ENCODE measurements at regions not wholly inside any gene's neighbourhood (a gene's known extent, or its start where the extent isn't known, plus 50 kb on each side); places are given as distances from the start of the nearest gene placed in this dataset.

DNA sequence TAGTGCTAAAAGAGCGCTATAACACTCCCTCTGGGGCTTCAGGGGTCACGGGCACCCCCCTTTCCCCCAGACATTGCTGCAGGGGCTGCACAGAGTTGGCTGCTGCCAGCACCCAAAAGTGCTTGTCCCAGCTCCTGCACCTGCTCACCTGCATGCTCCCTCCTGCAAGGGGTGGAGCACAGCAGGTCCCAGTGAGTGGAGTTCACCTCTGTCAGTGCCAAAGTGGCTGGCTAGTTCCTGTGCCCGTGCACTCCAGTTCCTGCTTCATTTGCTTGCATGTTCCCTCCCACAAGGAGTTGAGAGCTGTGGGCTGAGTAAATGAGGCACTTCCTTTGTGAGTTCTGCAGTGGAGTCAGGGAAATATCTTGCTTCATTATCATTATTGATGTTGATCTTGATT is 476.9 kb downstream of the SQOR start:
- H3K36me3 Mint-ChIP-seq (ENCODE audit: low read depth): no peaks in the 10 kb centered on the region
- no peak for DNase-seq (ENCODE audit: low spot score)
- no peaks in the 10 kb centered on the region for H3K4me1 Mint-ChIP-seq (ENCODE audit: low read depth)
- H3K4me3 Mint-ChIP-seq: no peak overlapping the region
- H3K27me3 Mint-ChIP-seq (ENCODE audit: insufficient read depth): no peaks in the 10 kb centered on the region
- H3K9me3 Mint-ChIP-seq: peaks cover 4% of the 10 kb centered on the region
- no peak overlapping the region for H3K27ac Mint-ChIP-seq
- intact Hi-C loops (cut with micrococcal nuclease): no loop called here

DNA sequence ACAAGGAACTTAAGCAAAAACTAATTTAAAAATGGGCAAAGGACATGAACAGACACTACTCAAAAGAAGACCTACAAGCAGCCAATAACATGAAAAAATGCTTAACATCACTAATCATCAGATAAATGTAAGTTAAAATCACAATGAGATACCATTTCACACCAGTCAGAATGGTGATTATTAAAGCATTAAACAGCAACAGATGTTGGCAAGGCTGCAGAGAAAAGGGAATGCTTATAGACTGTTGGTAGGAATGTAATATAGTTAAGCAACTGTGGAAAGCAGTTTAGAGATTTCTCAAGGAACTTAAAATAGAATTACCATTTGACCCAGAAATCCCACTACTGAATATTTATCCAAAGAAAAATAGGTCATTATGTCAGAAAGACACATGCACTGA is 482.2 kb downstream of the SQOR start:
- H3K4me1 Mint-ChIP-seq (ENCODE audit: low read depth): no peaks in the 10 kb centered on the region
- H3K36me3 Mint-ChIP-seq (ENCODE audit: low read depth): no peaks in the 10 kb centered on the region
- no peak overlapping the region for H3K4me3 Mint-ChIP-seq
- peaks cover under 1% of the 10 kb centered on the region for H3K9me3 Mint-ChIP-seq
- no peak for DNase-seq (ENCODE audit: low spot score)
- intact Hi-C loops (cut with micrococcal nuclease): no loop called here
- H3K27me3 Mint-ChIP-seq (ENCODE audit: insufficient read depth): no peaks in the 10 kb centered on the region
- no peak overlapping the region for H3K27ac Mint-ChIP-seq

DNA sequence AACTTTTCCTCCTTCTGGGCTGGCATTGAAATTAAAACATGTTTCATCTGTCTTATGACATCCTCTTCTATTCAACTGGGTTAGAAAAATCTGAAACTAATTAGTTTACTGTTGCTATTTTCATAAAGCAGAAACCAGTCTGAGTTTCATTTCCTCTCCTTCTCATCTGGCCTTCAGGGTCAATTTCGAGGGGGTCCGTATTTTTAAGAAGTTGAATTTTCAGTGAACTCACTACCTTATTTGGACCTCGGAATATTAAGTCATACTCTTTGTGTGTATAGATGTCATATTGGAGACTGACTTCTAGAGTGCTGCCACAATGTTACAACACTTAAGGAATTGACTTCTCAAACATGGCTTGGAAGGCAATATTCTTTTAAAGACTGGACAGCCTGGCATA is 485.9 kb downstream of the SQOR start:
- Mint-ChIP-seq H3K4me1 (ENCODE audit: low read depth) (no peaks in the 10 kb centered on the region), H3K27me3 (ENCODE audit: insufficient read depth) (no peaks in the 10 kb centered on the region)

DNA sequence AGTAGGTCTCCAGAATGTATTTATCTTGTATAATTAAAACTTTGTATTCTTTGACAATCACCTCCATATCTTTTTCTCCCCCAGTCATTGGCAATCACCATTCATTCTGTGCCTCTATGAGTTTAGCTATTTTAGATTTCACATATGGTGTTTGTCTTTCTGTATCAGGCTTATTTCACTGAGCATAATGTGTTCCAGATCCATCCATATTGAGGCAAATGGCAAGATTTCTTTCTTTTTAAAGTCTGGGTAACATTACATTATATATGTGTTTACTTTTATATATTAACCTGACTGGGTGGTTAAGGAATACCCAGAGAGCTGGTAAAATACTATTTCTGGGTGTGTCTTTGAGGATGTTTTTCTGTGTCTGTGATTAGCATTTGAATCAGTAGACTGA is 486.6 kb downstream of the SQOR start:
- Mint-ChIP-seq H3K4me1 (ENCODE audit: low read depth) (no peaks in the 10 kb centered on the region), H3K27ac (no peak overlapping the region)

More for the DNA sequence above, 485.9 kb downstream of the SQOR start:
- Mint-ChIP-seq H3K4me3 (no peak overlapping the region), H3K9me3 (peaks cover 27% of the 10 kb centered on the region), H3K36me3 (ENCODE audit: low read depth) (no peaks in the 10 kb centered on the region), H3K27ac (no peak overlapping the region)
- intact Hi-C loops (cut with micrococcal nuclease): no loop called here
- DNase-seq (ENCODE audit: low spot score): no peak

DNA sequence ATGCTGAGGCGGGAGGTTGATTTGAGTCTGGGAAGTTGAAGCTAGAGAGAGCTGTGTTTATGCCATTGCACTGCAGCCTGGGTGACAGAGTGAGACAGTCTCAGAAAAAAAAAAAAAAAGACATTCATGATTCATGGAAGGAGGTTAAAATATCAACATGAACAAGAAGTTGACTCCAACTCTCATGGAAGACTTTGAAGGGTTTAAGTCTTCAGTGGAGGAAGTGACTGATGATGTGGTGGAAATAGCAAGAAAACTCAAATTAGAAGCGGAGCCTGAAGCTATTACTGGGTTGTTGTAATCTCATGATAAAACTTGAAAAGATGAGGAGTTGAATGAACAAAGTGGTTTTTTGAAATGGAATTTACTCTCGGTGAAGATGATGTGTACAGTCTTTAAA is 491.8 kb downstream of the SQOR start:
- no peak overlapping the region for H3K4me3 Mint-ChIP-seq
- no peaks in the 10 kb centered on the region for H3K36me3 Mint-ChIP-seq (ENCODE audit: low read depth)
- peaks cover 46% of the 10 kb centered on the region for H3K9me3 Mint-ChIP-seq
- intact Hi-C loops (cut with micrococcal nuclease): no loop called here
- no peaks in the 10 kb centered on the region for H3K27me3 Mint-ChIP-seq (ENCODE audit: insufficient read depth)
- H3K27ac Mint-ChIP-seq: no peak overlapping the region
- H3K4me1 Mint-ChIP-seq (ENCODE audit: low read depth): no peaks in the 10 kb centered on the region
- DNase-seq (ENCODE audit: low spot score): no peak

More for the DNA sequence above, 486.6 kb downstream of the SQOR start:
- H3K27me3 Mint-ChIP-seq (ENCODE audit: insufficient read depth): no peaks in the 10 kb centered on the region
- peaks cover 27% of the 10 kb centered on the region for H3K9me3 Mint-ChIP-seq
- no peak overlapping the region for H3K4me3 Mint-ChIP-seq
- intact Hi-C loops (cut with micrococcal nuclease): no loop called here
- DNase-seq (ENCODE audit: low spot score): no peak
- no peaks in the 10 kb centered on the region for H3K36me3 Mint-ChIP-seq (ENCODE audit: low read depth)

DNA sequence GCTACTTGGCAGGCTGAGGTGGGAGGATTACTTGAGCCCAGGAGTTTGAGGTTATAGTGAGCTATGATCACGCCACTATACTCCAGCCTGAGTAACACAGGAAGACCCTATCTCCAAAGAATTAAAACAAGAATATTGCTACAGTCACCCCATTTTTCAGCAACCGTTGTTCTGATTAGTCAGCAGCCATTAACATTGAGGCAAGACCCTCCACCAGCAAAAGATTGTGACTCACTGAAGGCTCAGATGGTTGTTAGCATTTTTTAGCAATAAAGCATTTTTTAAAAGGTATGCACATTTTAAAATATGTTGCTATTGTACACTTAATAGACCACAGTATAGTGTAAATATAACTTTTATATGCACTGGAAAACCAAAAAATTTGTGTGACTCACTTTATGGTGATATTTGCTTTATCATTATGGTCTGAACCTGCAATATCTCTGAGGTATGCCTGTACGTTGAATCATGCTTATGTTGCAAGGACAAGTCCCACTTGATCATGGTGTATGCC is 492.6 kb downstream of the SQOR start:
- H3K4me3 Mint-ChIP-seq: no peak overlapping the region
- H3K27me3 Mint-ChIP-seq (ENCODE audit: insufficient read depth): no peaks in the 10 kb centered on the region
- H3K36me3 Mint-ChIP-seq (ENCODE audit: low read depth): no peaks in the 10 kb centered on the region
- intact Hi-C loops (cut with micrococcal nuclease): no loop called here
- H3K27ac Mint-ChIP-seq: no peak overlapping the region
- H3K9me3 Mint-ChIP-seq: peaks cover 49% of the 10 kb centered on the region
- H3K4me1 Mint-ChIP-seq (ENCODE audit: low read depth): no peaks in the 10 kb centered on the region
- no peak for DNase-seq (ENCODE audit: low spot score)

DNA sequence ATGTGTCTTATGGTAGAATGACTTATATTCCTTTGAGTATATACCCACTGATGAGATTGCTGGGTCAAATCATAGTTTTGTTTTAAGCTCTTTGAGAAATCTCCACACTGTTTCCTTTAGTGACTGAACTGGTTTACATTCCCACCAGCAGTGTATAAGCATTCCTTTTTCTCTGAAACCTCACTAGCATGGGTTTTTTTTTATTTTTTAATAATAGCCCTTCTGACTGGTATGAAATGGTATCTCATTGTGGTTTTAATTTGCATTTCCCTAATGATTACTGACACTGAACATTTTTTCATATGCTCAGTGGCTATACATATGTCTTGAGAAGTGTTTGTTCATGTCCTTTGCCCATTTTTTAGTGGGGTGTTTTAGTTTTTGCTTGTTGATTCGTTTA is 494.3 kb downstream of the SQOR start:
- no peaks in the 10 kb centered on the region for H3K27me3 Mint-ChIP-seq (ENCODE audit: insufficient read depth)
- H3K9me3 Mint-ChIP-seq: peaks cover 37% of the 10 kb centered on the region
- no peak for DNase-seq (ENCODE audit: low spot score)
- H3K4me1 Mint-ChIP-seq (ENCODE audit: low read depth): no peaks in the 10 kb centered on the region
- intact Hi-C loops (cut with micrococcal nuclease): no loop called here
- no peak overlapping the region for H3K27ac Mint-ChIP-seq
- no peaks in the 10 kb centered on the region for H3K36me3 Mint-ChIP-seq (ENCODE audit: low read depth)
- no peak overlapping the region for H3K4me3 Mint-ChIP-seq

DNA sequence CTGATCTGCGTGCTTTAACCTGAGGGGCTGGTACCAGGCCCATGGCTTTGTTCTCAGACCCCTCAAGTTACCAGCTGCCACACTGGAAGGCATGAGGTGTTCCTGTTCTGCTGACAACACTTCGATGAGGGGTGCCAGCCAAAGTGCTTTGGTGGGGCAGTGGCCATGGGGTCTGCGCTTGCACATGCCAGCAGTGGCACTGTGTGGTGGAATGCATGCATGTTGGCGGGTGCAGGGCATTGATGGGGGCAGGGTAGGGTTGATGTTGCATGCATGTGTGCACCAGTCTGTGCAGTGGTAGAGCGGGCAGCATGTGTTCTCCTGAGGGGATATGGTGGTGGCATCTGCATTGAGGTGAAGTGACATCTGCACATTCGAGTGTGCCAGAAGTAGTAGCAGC is 497.0 kb downstream of the SQOR start:
- H3K4me1 Mint-ChIP-seq (ENCODE audit: low read depth): no peaks in the 10 kb centered on the region
- H3K36me3 Mint-ChIP-seq (ENCODE audit: low read depth): no peaks in the 10 kb centered on the region
- H3K27ac Mint-ChIP-seq: no peak overlapping the region
- peaks cover 44% of the 10 kb centered on the region for H3K9me3 Mint-ChIP-seq
- intact Hi-C loops (cut with micrococcal nuclease): no loop called here
- no peak overlapping the region for H3K4me3 Mint-ChIP-seq
- no peaks in the 10 kb centered on the region for H3K27me3 Mint-ChIP-seq (ENCODE audit: insufficient read depth)
- no peak for DNase-seq (ENCODE audit: low spot score)

DNA sequence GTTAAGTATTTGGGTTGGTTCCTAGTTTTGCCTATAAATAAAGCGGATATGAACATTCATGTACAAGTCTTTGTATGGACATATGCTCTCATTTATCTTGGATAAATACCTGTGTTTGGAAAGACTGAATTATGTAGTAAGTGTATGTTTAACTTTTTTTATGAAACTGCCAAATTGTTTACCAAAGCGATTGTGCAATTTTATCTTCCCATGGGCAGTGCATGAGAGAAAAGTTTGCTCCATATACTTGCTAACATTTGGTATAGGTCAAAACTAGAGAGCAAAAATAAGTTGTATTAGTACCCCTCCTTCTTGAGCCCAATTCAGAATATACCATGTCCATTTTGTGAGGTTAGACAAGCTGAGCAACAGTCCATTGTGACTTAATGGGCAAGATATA is 502.6 kb downstream of the SQOR start:
- H3K4me1 Mint-ChIP-seq (ENCODE audit: low read depth): no peaks in the 10 kb centered on the region

DNA sequence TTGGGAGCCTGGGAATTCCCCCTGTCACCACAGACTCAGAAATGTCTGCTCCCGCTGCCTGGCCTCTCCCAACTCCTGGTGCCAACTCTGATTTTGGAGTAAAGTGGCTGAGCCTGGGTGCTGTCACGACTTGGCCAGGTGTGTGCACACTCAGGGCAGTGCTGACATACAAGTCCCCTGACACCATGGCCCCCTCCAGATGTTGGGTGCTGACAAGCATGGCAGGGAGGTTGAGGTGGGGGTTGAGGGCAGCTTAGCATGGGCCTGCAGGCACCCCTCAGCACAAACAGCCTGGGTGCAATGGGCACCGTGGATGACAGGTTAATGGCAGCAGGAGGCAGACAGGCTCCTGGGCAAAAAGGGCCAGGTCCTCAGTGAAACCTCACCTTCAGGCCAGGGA is 511.2 kb downstream of the SQOR start:
- Mint-ChIP-seq H3K27me3 (ENCODE audit: insufficient read depth) (no peaks in the 10 kb centered on the region), H3K4me1 (ENCODE audit: low read depth) (no peaks in the 10 kb centered on the region), H3K27ac (no peak overlapping the region), H3K4me3 (no peak overlapping the region), H3K9me3 (no peaks in the 10 kb centered on the region), H3K36me3 (ENCODE audit: low read depth) (no peaks in the 10 kb centered on the region)
- intact Hi-C loops (cut with micrococcal nuclease): no loop called here
- no peak for DNase-seq (ENCODE audit: low spot score)

More for the DNA sequence above, 502.6 kb downstream of the SQOR start:
- H3K27ac Mint-ChIP-seq: no peak overlapping the region
- H3K36me3 Mint-ChIP-seq (ENCODE audit: low read depth): no peaks in the 10 kb centered on the region
- no peaks in the 10 kb centered on the region for H3K27me3 Mint-ChIP-seq (ENCODE audit: insufficient read depth)
- peaks cover 18% of the 10 kb centered on the region for H3K9me3 Mint-ChIP-seq
- H3K4me3 Mint-ChIP-seq: no peak overlapping the region
- no peak for DNase-seq (ENCODE audit: low spot score)
- intact Hi-C loops (cut with micrococcal nuclease): no loop called here

DNA sequence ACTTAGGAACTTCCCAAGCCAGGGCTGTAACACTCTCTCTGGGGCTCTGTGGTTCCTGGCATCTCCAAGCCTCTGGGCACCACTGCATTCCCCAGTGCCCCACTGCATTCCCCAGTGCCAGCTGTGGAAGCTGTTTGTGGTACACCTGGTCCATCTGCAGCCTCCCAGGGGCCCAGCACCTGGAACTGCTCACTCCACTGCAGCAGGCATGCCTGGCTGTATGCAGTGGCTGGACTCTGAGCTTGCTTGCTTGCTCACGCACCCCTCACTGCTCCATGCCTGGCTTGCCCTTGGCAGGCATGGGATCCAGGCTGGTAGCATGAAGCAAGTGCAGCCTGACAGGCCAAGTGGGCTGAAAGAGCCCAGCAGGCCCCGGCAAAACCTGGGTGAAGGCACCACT is 512.1 kb downstream of the SQOR start:
- DNase-seq (ENCODE audit: low spot score): no peak
- no peak overlapping the region for H3K27ac Mint-ChIP-seq
- no peaks in the 10 kb centered on the region for H3K4me1 Mint-ChIP-seq (ENCODE audit: low read depth)
- H3K4me3 Mint-ChIP-seq: no peak overlapping the region
- peaks cover 1% of the 10 kb centered on the region for H3K9me3 Mint-ChIP-seq
- intact Hi-C loops (cut with micrococcal nuclease): no loop called here
- no peaks in the 10 kb centered on the region for H3K36me3 Mint-ChIP-seq (ENCODE audit: low read depth)
- no peaks in the 10 kb centered on the region for H3K27me3 Mint-ChIP-seq (ENCODE audit: insufficient read depth)

DNA sequence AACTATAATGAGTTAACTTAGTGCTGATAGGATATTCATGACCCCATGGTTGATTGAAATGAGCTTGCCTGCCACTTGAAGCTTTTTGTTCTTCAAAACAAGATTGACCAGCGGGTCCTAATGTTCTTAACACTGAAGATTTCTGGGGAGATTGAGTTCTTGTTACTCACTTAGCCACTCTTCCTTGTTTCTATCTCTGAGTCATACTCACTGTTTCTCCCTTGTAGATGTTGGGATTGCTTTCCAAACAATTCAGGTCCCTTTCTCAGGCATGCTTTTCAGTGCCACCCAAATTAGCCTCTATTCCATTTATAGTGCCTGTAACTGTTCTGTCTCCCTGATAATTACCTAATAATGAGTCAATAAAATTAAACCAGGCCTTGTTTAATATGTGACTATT is 517.0 kb downstream of the SQOR start:
- Mint-ChIP-seq H3K9me3 (peaks cover 20% of the 10 kb centered on the region), H3K27ac (no peak overlapping the region), H3K4me3 (no peak overlapping the region), H3K4me1 (ENCODE audit: low read depth) (no peaks in the 10 kb centered on the region), H3K27me3 (ENCODE audit: insufficient read depth) (no peaks in the 10 kb centered on the region), H3K36me3 (ENCODE audit: low read depth) (no peaks in the 10 kb centered on the region)
- no peak for DNase-seq (ENCODE audit: low spot score)
- intact Hi-C loops (cut with micrococcal nuclease): no loop called here

DNA sequence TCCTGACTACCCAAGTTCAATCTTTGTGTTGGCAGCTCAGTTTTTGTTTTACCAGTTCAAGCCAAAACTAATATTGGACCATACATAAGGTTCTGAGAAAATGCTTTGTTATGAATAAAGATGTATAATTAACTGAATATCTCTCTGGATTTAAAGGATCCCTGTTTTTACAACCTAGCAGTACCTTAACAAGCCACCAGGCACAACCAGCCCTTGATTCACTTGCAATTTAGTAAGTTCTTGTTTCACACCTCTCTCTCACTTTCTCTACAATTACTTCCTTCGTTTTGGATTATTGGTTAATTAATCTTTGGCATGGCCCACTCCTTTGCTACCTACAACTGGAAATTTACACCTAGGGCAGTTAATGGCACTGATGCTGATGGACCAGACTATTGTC is 531.9 kb downstream of the SQOR start:
- Mint-ChIP-seq H3K9me3 (peaks cover 32% of the 10 kb centered on the region), H3K36me3 (ENCODE audit: low read depth) (no peaks in the 10 kb centered on the region), H3K4me1 (ENCODE audit: low read depth) (no peaks in the 10 kb centered on the region), H3K27me3 (ENCODE audit: insufficient read depth) (no peaks in the 10 kb centered on the region), H3K4me3 (no peak overlapping the region), H3K27ac (no peak overlapping the region)
- intact Hi-C loops (cut with micrococcal nuclease): no loop called here
- no peak for DNase-seq (ENCODE audit: low spot score)

DNA sequence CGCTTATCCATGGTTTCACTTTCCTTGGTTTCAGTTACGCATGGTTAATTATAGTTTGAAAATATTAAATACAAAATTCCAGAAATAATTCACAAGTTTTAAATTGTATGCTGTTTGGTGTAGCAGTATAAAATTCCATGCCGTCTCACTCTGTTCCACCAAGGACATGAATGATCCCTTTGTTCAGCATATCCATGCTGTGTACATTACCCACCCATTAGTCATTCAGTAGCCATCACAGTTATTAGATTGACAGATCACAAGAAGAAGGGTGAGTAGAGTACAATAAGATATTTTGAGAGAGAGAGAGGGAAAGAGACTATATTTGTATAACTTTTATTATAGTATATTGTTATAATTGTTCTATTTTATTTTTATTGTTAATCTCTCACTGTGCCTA is 535.5 kb downstream of the SQOR start:
- Mint-ChIP-seq H3K4me1 (ENCODE audit: low read depth) (no peaks in the 10 kb centered on the region), H3K9me3 (peaks cover 28% of the 10 kb centered on the region), H3K27ac (no peak overlapping the region), H3K4me3 (no peak overlapping the region), H3K27me3 (ENCODE audit: insufficient read depth) (no peaks in the 10 kb centered on the region), H3K36me3 (ENCODE audit: low read depth) (no peaks in the 10 kb centered on the region)
- intact Hi-C loops (cut with micrococcal nuclease): no loop called here
- no peak for DNase-seq (ENCODE audit: low spot score)
